Body of pancreas (tissue), 4 donors: ENCODE measurements at regions not wholly inside any gene's neighbourhood (a gene's known extent, or its start where the extent isn't known, plus 50 kb on each side); places are given as distances from the start of the nearest gene placed in this dataset.

ENCODE experiments used
- ATAC-seq: fragments of 150-250 bp; one replicate; pipeline ENCODE4 v1.9.1; 2016
- DNase-seq, 4 donors: peaks; one replicate each; pipeline ENCODE4 v3.0.0-alpha.2; 2019
- H3K27ac ChIP-seq, 4 donors: fragments of 200-600 bp; sonication (generic); 1 replicate in 3 of 4; 2 replicates in 1 of 4; pipeline versions ENCODE4 v1.5.1 to v1.6.1; 2016 to 2019; ENCODE audit warnings: mild to moderate bottlenecking in 1 of 4, mixed read lengths in 1 of 4, moderate library complexity in 1 of 4
- H3K27me3 ChIP-seq, 2 donors: fragments of 200-600 bp; sonication (generic); one replicate each; pipeline ENCODE4 v1.6.0; 2016; ENCODE audit warnings: mild to moderate bottlenecking in 1 of 2
- H3K36me3 ChIP-seq, 2 donors: fragments of 200-600 bp; sonication (generic); replicated peaks in 1 of 2; 2 replicates each; pipeline ENCODE4 v1.5.1; 2016; ENCODE audit warnings: low read depth in 2 of 2; ENCODE audit not compliant: insufficient read depth in 1 of 2
- H3K4me1 ChIP-seq: fragments of 200-600 bp; sonication (generic); one replicate; pipeline ENCODE4 v1.6.0; 2016
- H3K4me3 ChIP-seq, 2 donors: fragments of 200-600 bp; sonication (generic); 1 replicate in 1 of 2; 2 replicates in 1 of 2; pipeline ENCODE4 v1.5.1; 2016 to 2019
- H3K9me3 ChIP-seq, 3 donors: fragments of 200-600 bp; sonication (generic); 1 replicate in 2 of 3; 2 replicates in 1 of 3; pipeline ENCODE4 v1.5.1; 2016
- CTCF ChIP-seq, 7 experiments: fragments of 450-650 bp in 4 of 7; fragments of 200-600 bp in 3 of 7; sonication (generic) in 3 of 7; IDR thresholded peaks; one replicate each; pipeline ENCODE4 v1.5.1; 2016 to 2019; ENCODE audit warnings: antibody characterized with exemption in 7 of 7
- POLR2A ChIP-seq, 3 donors: fragments of 450-650 bp; IDR thresholded peaks; one replicate each; pipeline ENCODE4 v1.6.1; 2016; ENCODE audit warnings: antibody characterized with exemption in 3 of 3, mild to moderate bottlenecking in 2 of 3
- WGBS, 2 donors: methylation state at CpG; one replicate each; pipeline ENCODE4 v1.1.5; 2017; 5-methylcytosine and 5-hydroxymethylcytosine counted together
- intact Hi-C: fragments of 100-400 bp; cut with DNase I; formaldehyde crosslinking; loops from one replicate; pipeline ENCODE4 v1.15.1; 2023

DNA sequence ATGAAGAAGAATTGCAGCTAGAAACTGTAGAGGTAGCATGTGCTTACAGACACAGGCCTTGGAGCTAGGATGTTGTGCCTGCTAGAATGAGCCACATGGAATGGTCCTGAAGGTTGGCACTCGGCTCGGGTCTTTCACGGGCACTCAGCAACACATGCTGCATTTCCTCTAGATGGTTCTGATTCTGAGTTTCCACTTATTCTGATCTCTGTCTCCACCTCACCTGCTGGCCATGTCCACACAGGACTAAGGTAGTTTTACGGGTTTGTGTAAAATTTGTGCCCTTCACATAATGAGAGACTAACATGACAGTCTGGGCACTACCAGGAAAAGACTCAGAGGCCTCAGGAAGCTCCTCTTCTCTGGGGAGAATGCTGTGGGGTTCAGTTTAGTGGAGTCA lies 444.8 kb upstream of the MKI67 start:
- TF ChIP-seq POLR2A (IDR thresholded peaks at IDR 0.05) (no peak), CTCF (IDR thresholded peaks at IDR 0.05) (no peak)
- Histone ChIP-seq H3K27me3 (no peaks in the 10 kb centered on the region), H3K27ac (no peak overlapping the region), H3K36me3 (no peaks in the 10 kb centered on the region), H3K4me1 (no peaks in the 10 kb centered on the region), H3K4me3 (no peak overlapping the region), H3K9me3 (no peaks in the 10 kb centered on the region)
- DNase-seq = no peak
- 68 to 78% methylated on average over 4 of the region's 4 CpGs for WGBS, 2 donors
- no peak for ATAC-seq
- intact Hi-C loops = no loop called here

- no peaks in the 10 kb centered on the region for H3K4me1 ChIP-seq
- no peak overlapping the region for H3K27ac ChIP-seq
- 49% methylated on average over 3 of the region's 3 CpGs for WGBS, 2 donors
- TF ChIP-seq CTCF (IDR thresholded peaks at IDR 0.05) (no peak), POLR2A (IDR thresholded peaks at IDR 0.05) (no peak)
- ATAC-seq (no peak), DNase-seq (no peak)
- H3K4me3 ChIP-seq = no peak overlapping the region
- no peaks in the 10 kb centered on the region for H3K36me3 ChIP-seq
- no peaks in the 10 kb centered on the region for H3K27me3 ChIP-seq
- H3K9me3 ChIP-seq = no peaks in the 10 kb centered on the region
- intact Hi-C loops = no loop called here
Measured at GRCh38 chr10:128571745-128572144, 445.5 kb upstream of the MKI67 start.

- 55 to 57% methylated on average over 6 to 7 of the region's 7 CpGs for WGBS, 2 donors
- no peak for ATAC-seq
Measured at GRCh38 chr10:128572696-128573095, 446.5 kb upstream of the MKI67 start.

GRCh38 chr10:128573281-128573845 lies 447.1 kb upstream of the MKI67 start:
- Histone ChIP-seq H3K4me1 (no peaks in the 10 kb centered on the region), H3K36me3 (no peaks in the 10 kb centered on the region), H3K9me3 (no peaks in the 10 kb centered on the region), H3K27ac (no peak overlapping the region), H3K4me3 (no peak overlapping the region), H3K27me3 (no peaks in the 10 kb centered on the region)
- WGBS, 2 donors = 69 to 72% methylated on average over 14 to 15 of the region's 15 CpGs
- ATAC-seq (no peak), DNase-seq (no peak)
- intact Hi-C loops = no loop called here
- TF ChIP-seq POLR2A (IDR thresholded peaks at IDR 0.05) (no peak), CTCF (IDR thresholded peaks at IDR 0.05) (no peak)

More at GRCh38 chr10:128572696-128573095, 446.5 kb upstream of the MKI67 start:
- H3K4me1 ChIP-seq = no peaks in the 10 kb centered on the region
- DNase-seq = no peak
- intact Hi-C loops = no loop called here
- H3K9me3 ChIP-seq = no peaks in the 10 kb centered on the region
- no peaks in the 10 kb centered on the region for H3K27me3 ChIP-seq
- no peak overlapping the region for H3K4me3 ChIP-seq
- H3K27ac ChIP-seq = no peak overlapping the region
- no peaks in the 10 kb centered on the region for H3K36me3 ChIP-seq
- TF ChIP-seq POLR2A (IDR thresholded peaks at IDR 0.05) (no peak), CTCF (IDR thresholded peaks at IDR 0.05) (no peak)

- Histone ChIP-seq H3K27me3 (no peaks in the 10 kb centered on the region), H3K36me3 (no peaks in the 10 kb centered on the region), H3K4me3 (no peak overlapping the region), H3K27ac (no peak overlapping the region), H3K4me1 (no peaks in the 10 kb centered on the region), H3K9me3 (no peaks in the 10 kb centered on the region)
- TF ChIP-seq CTCF (IDR thresholded peaks at IDR 0.05) = no peak
- no peak for TF ChIP-seq POLR2A (IDR thresholded peaks at IDR 0.05)
- ATAC-seq = no peak
- intact Hi-C loops = no loop called here
- no peak for DNase-seq
- 67 to 70% methylated on average over 9 of the region's 9 CpGs for WGBS, 2 donors
Measured at GRCh38 chr10:128573986-128574385, 447.8 kb upstream of the MKI67 start.
